ENCODE measurements at regions not wholly inside any gene's neighbourhood (a gene's known extent, or its start where the extent isn't known, plus 50 kb on each side); places are given as distances from the start of the nearest gene placed in this dataset.

- TF ChIP-seq CTCF (IDR thresholded peaks at IDR 0.05; ENCODE audit: low read depth, low read length) (no peak), EZH2phosphoT487 (IDR thresholded peaks at IDR 0.05; ENCODE audit: low read depth) (no peak)
These were observed 121.7 kb upstream of the LINC00305 start for GRCh38 chr18:64270608-64271007.

Measured in OCI-LY3 (cell line).